Lower leg skin (tissue), 3 donors: ENCODE measurements at regions not wholly inside any gene's neighbourhood (a gene's known extent, or its start where the extent isn't known, plus 50 kb on each side); places are given as distances from the start of the nearest gene placed in this dataset.

Experiments
- POLR2A ChIP-seq, 2 donors: fragments of 450-650 bp; IDR thresholded peaks; one replicate each; pipeline ENCODE4 v1.6.1; 2016 to 2017; ENCODE audit warnings: antibody characterized with exemption in 2 of 2, mild to moderate bottlenecking in 1 of 2, moderate library complexity in 1 of 2
- TF ChIP-seq, protein P1 (sequence below), 3 donors: fragments of 450-650 bp; IDR thresholded peaks; one replicate each; pipeline ENCODE4 v1.5.1; 2016; ENCODE audit warnings: antibody characterized with exemption in 3 of 3, mild to moderate bottlenecking in 3 of 3, moderate library complexity in 2 of 3

GRCh38 chr7:88402529-88402928, 95.8 kb upstream of the STEAP4 start:
- TF ChIP-seq, protein P1, sequence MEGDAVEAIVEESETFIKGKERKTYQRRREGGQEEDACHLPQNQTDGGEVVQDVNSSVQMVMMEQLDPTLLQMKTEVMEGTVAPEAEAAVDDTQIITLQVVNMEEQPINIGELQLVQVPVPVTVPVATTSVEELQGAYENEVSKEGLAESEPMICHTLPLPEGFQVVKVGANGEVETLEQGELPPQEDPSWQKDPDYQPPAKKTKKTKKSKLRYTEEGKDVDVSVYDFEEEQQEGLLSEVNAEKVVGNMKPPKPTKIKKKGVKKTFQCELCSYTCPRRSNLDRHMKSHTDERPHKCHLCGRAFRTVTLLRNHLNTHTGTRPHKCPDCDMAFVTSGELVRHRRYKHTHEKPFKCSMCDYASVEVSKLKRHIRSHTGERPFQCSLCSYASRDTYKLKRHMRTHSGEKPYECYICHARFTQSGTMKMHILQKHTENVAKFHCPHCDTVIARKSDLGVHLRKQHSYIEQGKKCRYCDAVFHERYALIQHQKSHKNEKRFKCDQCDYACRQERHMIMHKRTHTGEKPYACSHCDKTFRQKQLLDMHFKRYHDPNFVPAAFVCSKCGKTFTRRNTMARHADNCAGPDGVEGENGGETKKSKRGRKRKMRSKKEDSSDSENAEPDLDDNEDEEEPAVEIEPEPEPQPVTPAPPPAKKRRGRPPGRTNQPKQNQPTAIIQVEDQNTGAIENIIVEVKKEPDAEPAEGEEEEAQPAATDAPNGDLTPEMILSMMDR (IDR thresholded peaks at IDR 0.05), result no peak
- TF ChIP-seq POLR2A (IDR thresholded peaks at IDR 0.05), result no peak
